ENCODE measurements at regions not wholly inside any gene's neighbourhood (a gene's known extent, or its start where the extent isn't known, plus 50 kb on each side); places are given as distances from the start of the nearest gene placed in this dataset.

- H3K27me3 ChIP-seq (ENCODE audit: control insufficient read depth, insufficient read depth, low read length), result peaks cover 2% of the 10 kb centered on the region
- no peak for DNase-seq (ENCODE audit: low read depth)
- no peaks in the 10 kb centered on the region for H3K36me3 ChIP-seq (ENCODE audit: control insufficient read depth, insufficient read depth, low read length)
- H3K4me3 ChIP-seq (ENCODE audit: low read depth, low read length), result no peak overlapping the region
- TF ChIP-seq CTCF (IDR thresholded peaks at IDR 0.05; ENCODE audit: insufficient read depth, low read length, poor library complexity, severe bottlenecking), result no peak
Observed at GRCh38 chr6:156658966-156659821, 118.0 kb upstream of the ARID1B start.

GRCh38 chr6:156658186-156658965, 118.8 kb upstream of the ARID1B start:
- no peak for DNase-seq (ENCODE audit: low read depth)
- Histone ChIP-seq H3K4me3 (ENCODE audit: low read depth, low read length) (no peak overlapping the region), H3K36me3 (ENCODE audit: control insufficient read depth, insufficient read depth, low read length) (no peaks in the 10 kb centered on the region), H3K27me3 (ENCODE audit: control insufficient read depth, insufficient read depth, low read length) (peaks cover 2% of the 10 kb centered on the region)
- no peak for TF ChIP-seq CTCF (IDR thresholded peaks at IDR 0.05; ENCODE audit: insufficient read depth, low read length, poor library complexity, severe bottlenecking)

GRCh38 chr6:156657296-156657695, 119.9 kb upstream of the ARID1B start:
- H3K36me3 ChIP-seq (ENCODE audit: control insufficient read depth, insufficient read depth, low read length), result no peaks in the 10 kb centered on the region
- H3K27me3 ChIP-seq (ENCODE audit: control insufficient read depth, insufficient read depth, low read length), result peaks cover 2% of the 10 kb centered on the region
- TF ChIP-seq CTCF (IDR thresholded peaks at IDR 0.05; ENCODE audit: insufficient read depth, low read length, poor library complexity, severe bottlenecking), result no peak
- no peak overlapping the region for H3K4me3 ChIP-seq (ENCODE audit: low read depth, low read length)
- DNase-seq (ENCODE audit: low read depth), result no peak

GRCh38 chr6:156654919-156655918, 122.0 kb upstream of the ARID1B start:
- no peak for TF ChIP-seq CTCF (IDR thresholded peaks at IDR 0.05; ENCODE audit: insufficient read depth, low read length, poor library complexity, severe bottlenecking)
- no peak overlapping the region for H3K4me3 ChIP-seq (ENCODE audit: low read depth, low read length)
- no peaks in the 10 kb centered on the region for H3K36me3 ChIP-seq (ENCODE audit: control insufficient read depth, insufficient read depth, low read length)
- H3K27me3 ChIP-seq (ENCODE audit: control insufficient read depth, insufficient read depth, low read length), result peaks cover 2% of the 10 kb centered on the region
- no peak for DNase-seq (ENCODE audit: low read depth)

GRCh38 chr6:156652231-156652750, 124.9 kb upstream of the ARID1B start:
- Histone ChIP-seq H3K36me3 (ENCODE audit: control insufficient read depth, insufficient read depth, low read length) (no peaks in the 10 kb centered on the region), H3K27me3 (ENCODE audit: control insufficient read depth, insufficient read depth, low read length) (no peaks in the 10 kb centered on the region), H3K4me3 (ENCODE audit: low read depth, low read length) (no peak overlapping the region)
- DNase-seq (ENCODE audit: low read depth), result no peak
- TF ChIP-seq CTCF (IDR thresholded peaks at IDR 0.05; ENCODE audit: insufficient read depth, low read length, poor library complexity, severe bottlenecking), result no peak
